Vagina (tissue), 2 donors: ENCODE measurements at regions not wholly inside any gene's neighbourhood (a gene's known extent, or its start where the extent isn't known, plus 50 kb on each side); places are given as distances from the start of the nearest gene placed in this dataset.

Source experiments
- POLR2A ChIP-seq, 2 donors: fragments of 450-650 bp; IDR thresholded peaks; one replicate each; pipeline ENCODE4 v1.6.1; 2017; ENCODE audit warnings: antibody characterized with exemption in 2 of 2, mild to moderate bottlenecking in 2 of 2, moderate library complexity in 2 of 2
- POLR2AphosphoS5 ChIP-seq, 2 donors: sonication (generic); formaldehyde crosslinking; IDR thresholded peaks; one replicate each; pipeline ENCODE4 v1.9.0; 2017; ENCODE audit warnings: antibody characterized with exemption in 2 of 2, mild to moderate bottlenecking in 2 of 2, low read depth in 1 of 2; ENCODE audit not compliant: insufficient read depth in 1 of 2
- TF ChIP-seq, protein P1 (sequence below), 3 experiments: fragments of 450-650 bp in 2 of 3; fragments of 200-600 bp in 1 of 3; sonication (generic) in 1 of 3; IDR thresholded peaks; one replicate each; pipeline ENCODE4 v1.5.1; 2017 to 2019; ENCODE audit warnings: antibody characterized with exemption in 3 of 3, mild to moderate bottlenecking in 2 of 3, moderate library complexity in 2 of 3

DNA sequence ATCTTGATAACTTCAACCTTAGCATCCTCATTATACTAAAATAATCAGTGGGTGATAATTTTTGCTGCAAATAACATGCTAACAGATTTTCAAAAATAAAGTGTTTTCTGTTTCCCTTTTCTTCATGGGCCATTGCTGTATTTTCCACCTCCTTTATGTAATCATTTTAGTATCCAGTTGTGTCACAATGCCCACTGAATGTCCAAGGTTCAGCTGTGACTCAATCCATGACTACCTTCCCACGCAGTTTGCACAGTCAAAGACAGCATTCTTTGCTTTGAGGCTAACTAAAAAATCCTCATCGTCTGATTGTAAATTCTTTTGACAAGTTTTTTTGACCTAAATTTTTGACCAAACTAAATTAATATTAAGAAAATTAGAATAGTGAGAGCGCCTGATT, 474.1 kb downstream of the FLRT2 start:
- TF ChIP-seq, protein P1, sequence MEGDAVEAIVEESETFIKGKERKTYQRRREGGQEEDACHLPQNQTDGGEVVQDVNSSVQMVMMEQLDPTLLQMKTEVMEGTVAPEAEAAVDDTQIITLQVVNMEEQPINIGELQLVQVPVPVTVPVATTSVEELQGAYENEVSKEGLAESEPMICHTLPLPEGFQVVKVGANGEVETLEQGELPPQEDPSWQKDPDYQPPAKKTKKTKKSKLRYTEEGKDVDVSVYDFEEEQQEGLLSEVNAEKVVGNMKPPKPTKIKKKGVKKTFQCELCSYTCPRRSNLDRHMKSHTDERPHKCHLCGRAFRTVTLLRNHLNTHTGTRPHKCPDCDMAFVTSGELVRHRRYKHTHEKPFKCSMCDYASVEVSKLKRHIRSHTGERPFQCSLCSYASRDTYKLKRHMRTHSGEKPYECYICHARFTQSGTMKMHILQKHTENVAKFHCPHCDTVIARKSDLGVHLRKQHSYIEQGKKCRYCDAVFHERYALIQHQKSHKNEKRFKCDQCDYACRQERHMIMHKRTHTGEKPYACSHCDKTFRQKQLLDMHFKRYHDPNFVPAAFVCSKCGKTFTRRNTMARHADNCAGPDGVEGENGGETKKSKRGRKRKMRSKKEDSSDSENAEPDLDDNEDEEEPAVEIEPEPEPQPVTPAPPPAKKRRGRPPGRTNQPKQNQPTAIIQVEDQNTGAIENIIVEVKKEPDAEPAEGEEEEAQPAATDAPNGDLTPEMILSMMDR (IDR thresholded peaks at IDR 0.05), result no peak
- TF ChIP-seq POLR2A (IDR thresholded peaks at IDR 0.05), result no peak
- no peak for TF ChIP-seq POLR2AphosphoS5 (IDR thresholded peaks at IDR 0.05; ENCODE audit: insufficient read depth in 1 of 2, low read depth in 1 of 2)
